ENCODE measurements at regions not wholly inside any gene's neighbourhood (a gene's known extent, or its start where the extent isn't known, plus 50 kb on each side); places are given as distances from the start of the nearest gene placed in this dataset.

- TF ChIP-seq CTCF (IDR thresholded peaks at IDR 0.05; ENCODE audit: extremely low read depth, insufficient read depth, missing control alignments), result no peak
- in situ Hi-C loops (cut with MboI; ENCODE audit: low pct_unique_long_range_greater_than_20kb, low sequenced_read_pairs, unreplicated experiment), result no loop called here
- no peak for DNase-seq (ENCODE audit: low spot score)
Measured at GRCh38 chr15:70149667-70150404, 52.1 kb upstream of the TLE3 start.

GRCh38 chr15:70147778-70148177, 50.1 kb upstream of the TLE3 start:
- in situ Hi-C loops (cut with MboI; ENCODE audit: low pct_unique_long_range_greater_than_20kb, low sequenced_read_pairs, unreplicated experiment), result no loop called here
- TF ChIP-seq CTCF (IDR thresholded peaks at IDR 0.05; ENCODE audit: extremely low read depth, insufficient read depth, missing control alignments), result no peak
- DNase-seq (ENCODE audit: low spot score), result no peak

Measured in GM13977 (cell line).